ENCODE measurements at regions not wholly inside any gene's neighbourhood (a gene's known extent, or its start where the extent isn't known, plus 50 kb on each side); places are given as distances from the start of the nearest gene placed in this dataset.

- TF ChIP-seq EGR1 (IDR thresholded peaks at IDR 0.05; ENCODE audit: low read depth in 2 of 2) (no peak), CTCF (IDR thresholded peaks at IDR 0.05; ENCODE audit: low read depth, low read length, missing input control) (no peak), FOXA2 (IDR thresholded peaks at IDR 0.05) (no peak), ATF3 (IDR thresholded peaks at IDR 0.05) (no peak), RAD21 (IDR thresholded peaks at IDR 0.05) (no peak), JUND (IDR thresholded peaks at IDR 0.05) (no peak), TAF1 (conservative IDR thresholded peaks at IDR 0.05) (no peak), SP1 (IDR thresholded peaks at IDR 0.05) (no peak), YY1 (IDR thresholded peaks at IDR 0.05) (no peak), REST (IDR thresholded peaks at IDR 0.05) (no peak), ZBTB33 (IDR thresholded peaks at IDR 0.05) (no peak), MAX (IDR thresholded peaks at IDR 0.05) (no peak), HNF4G (IDR thresholded peaks at IDR 0.05) (no peak)
Observed at GRCh38 chr16:9260666-9261065, 169.2 kb downstream of the HAPSTR1 start.

Measured in liver (tissue), 3 donors.